Uterus (tissue), 3 donors: ENCODE measurements at regions not wholly inside any gene's neighbourhood (a gene's known extent, or its start where the extent isn't known, plus 50 kb on each side); places are given as distances from the start of the nearest gene placed in this dataset.
"Not testable (repeated sequence)": the region's sequence is repeated elsewhere in the genome, so short reads cannot be mapped to it uniquely, and the experiment has no call there.

Experiments
- DNase-seq, 2 donors: peaks; one replicate each; pipeline ENCODE4 v3.0.0-alpha.2; 2019 to 2020
- H3K27ac ChIP-seq, 2 donors: fragments of 200-600 bp; sonication (generic); 1 replicate in 1 of 2; 2 replicates in 1 of 2; pipeline ENCODE4 v1.5.1; 2016 to 2018
- H3K27me3 ChIP-seq, 2 donors: fragments of 200-600 bp; sonication (generic); one replicate each; pipeline ENCODE4 v1.5.1; 2018 to 2019; ENCODE audit warnings: control low read depth in 1 of 2
- H3K36me3 ChIP-seq, 2 donors: fragments of 200-600 bp; sonication (generic); one replicate each; pipeline ENCODE4 v1.5.1; 2019; ENCODE audit warnings: control low read depth in 1 of 2
- H3K4me1 ChIP-seq, 2 donors: fragments of 200-600 bp; sonication (generic); one replicate each; pipeline ENCODE4 v1.5.1; 2018 to 2019; ENCODE audit warnings: control low read depth in 1 of 2
- H3K4me3 ChIP-seq, 2 donors: fragments of 200-600 bp; sonication (generic); 1 replicate in 1 of 2; 2 replicates in 1 of 2; pipeline ENCODE4 v1.5.1; 2018 to 2019; ENCODE audit warnings: mild to moderate bottlenecking in 1 of 2
- H3K9me3 ChIP-seq, 2 donors: fragments of 200-600 bp; sonication (generic); one replicate each; pipeline ENCODE4 v1.5.1; 2019; ENCODE audit warnings: control low read depth in 1 of 2
- CTCF ChIP-seq, 4 experiments: fragments of 200-600 bp in 2 of 4; fragments of 450-650 bp in 2 of 4; sonication (generic) in 2 of 4; IDR thresholded peaks; one replicate each; pipeline ENCODE4 v1.5.1; 2016 to 2019; ENCODE audit warnings: antibody characterized with exemption in 4 of 4, mild to moderate bottlenecking in 2 of 4, moderate library complexity in 1 of 4
- POLR2A ChIP-seq, 2 donors: fragments of 450-650 bp; IDR thresholded peaks; one replicate each; pipeline ENCODE4 v1.6.1; 2016; ENCODE audit warnings: antibody characterized with exemption in 2 of 2, mild to moderate bottlenecking in 1 of 2, moderate library complexity in 1 of 2
- intact Hi-C: fragments of 100-400 bp; cut with DNase I; formaldehyde crosslinking; loops from one replicate; pipeline ENCODE4 v1.15.1; 2023; ENCODE audit warnings: low total_unique reads
- donor health status: DM: yes; HTN: yes; CAD: no.

- H3K9me3 ChIP-seq, intact Hi-C loops, DNase-seq, H3K36me3 ChIP-seq, H3K4me3 ChIP-seq, H3K4me1 ChIP-seq, H3K27ac ChIP-seq, H3K27me3 ChIP-seq: not testable (repeated sequence)
Observed at GRCh38 chr10:45056806-45057205, 56.1 kb downstream of the ZNF22 start.

GRCh38 chr10:45058580-45058979 is 57.9 kb downstream of the ZNF22 start:
- no peaks in the 10 kb centered on the region for H3K9me3 ChIP-seq
- H3K4me3 ChIP-seq: no peak overlapping the region
- H3K36me3 ChIP-seq: no peaks in the 10 kb centered on the region
- H3K27ac ChIP-seq: no peak overlapping the region
- no peaks in the 10 kb centered on the region for H3K4me1 ChIP-seq
- intact Hi-C loops: no loop called here
- no peak for TF ChIP-seq CTCF (IDR thresholded peaks at IDR 0.05)
- no peak for TF ChIP-seq POLR2A (IDR thresholded peaks at IDR 0.05)
- DNase-seq: no peak
- H3K27me3 ChIP-seq: no peaks in the 10 kb centered on the region

GRCh38 chr10:45058992-45059561 is 58.4 kb downstream of the ZNF22 start:
- Histone ChIP-seq H3K27me3 (no peaks in the 10 kb centered on the region), H3K4me3 (no peak overlapping the region), H3K4me1 (no peaks in the 10 kb centered on the region), H3K36me3 (no peaks in the 10 kb centered on the region), H3K27ac (no peak overlapping the region), H3K9me3 (no peaks in the 10 kb centered on the region)
- TF ChIP-seq POLR2A (IDR thresholded peaks at IDR 0.05) (no peak), CTCF (IDR thresholded peaks at IDR 0.05) (no peak)
- intact Hi-C loops: no loop called here
- no peak for DNase-seq

- Histone ChIP-seq H3K9me3 (no peaks in the 10 kb centered on the region), H3K27me3 (no peaks in the 10 kb centered on the region), H3K27ac (no peak overlapping the region), H3K4me3 (no peak overlapping the region), H3K4me1 (no peaks in the 10 kb centered on the region), H3K36me3 (no peaks in the 10 kb centered on the region)
- TF ChIP-seq POLR2A (IDR thresholded peaks at IDR 0.05): no peak
- no peak for TF ChIP-seq CTCF (IDR thresholded peaks at IDR 0.05)
- intact Hi-C loops: no loop called here
- no peak for DNase-seq
Observed at GRCh38 chr10:45059632-45060031, 58.9 kb downstream of the ZNF22 start.

- Histone ChIP-seq H3K27me3 (no peaks in the 10 kb centered on the region), H3K4me1 (no peaks in the 10 kb centered on the region), H3K4me3 (no peak overlapping the region), H3K27ac (no peak overlapping the region), H3K9me3 (no peaks in the 10 kb centered on the region), H3K36me3 (no peaks in the 10 kb centered on the region)
- no peak for DNase-seq
- intact Hi-C loops: no loop called here
- TF ChIP-seq CTCF (IDR thresholded peaks at IDR 0.05) (no peak), POLR2A (IDR thresholded peaks at IDR 0.05) (no peak)
Observed at GRCh38 chr10:45061982-45062381, 61.3 kb downstream of the ZNF22 start.
